Keratinocyte (primary cell): ENCODE measurements at regions not wholly inside any gene's neighbourhood (a gene's known extent, or its start where the extent isn't known, plus 50 kb on each side); places are given as distances from the start of the nearest gene placed in this dataset.

ENCODE experiments used
- DNase-seq: peaks from one replicate; pipeline ENCODE4 v3.0.0-alpha.2; 2011; ENCODE audit warnings: low read depth, missing footprints, low spot score
- FAIRE-seq: peaks from 2 replicates; lab custom pipeline; 2011; peaks lifted over from hg19 to GRCh38; lab: Jason Lieb, UNC
- H2AFZ ChIP-seq: 2 replicates; pipeline ENCODE4 v1.6.0; 2012; ENCODE audit warnings: low read length, control low read depth, inconsistent platforms; ENCODE audit not compliant: control insufficient read depth
- H3K27ac ChIP-seq: 2 replicates; pipeline ENCODE4 v1.5.1; 2011; ENCODE audit warnings: low read length; ENCODE audit not compliant: control insufficient read depth, insufficient read depth
- H3K27me3 ChIP-seq: 3 replicates; pipeline ENCODE4 v1.6.0; 2011; ENCODE audit warnings: low read length; ENCODE audit not compliant: control insufficient read depth, insufficient read depth; ENCODE audit errors: extremely low read depth
- H3K36me3 ChIP-seq, 2 experiments: 2 replicates in 1 of 2; 3 replicates in 1 of 2; pipeline ENCODE4 v1.5.1; 2011; ENCODE audit warnings: low read length in 2 of 2, mild to moderate bottlenecking in 1 of 2; ENCODE audit not compliant: control insufficient read depth in 2 of 2, insufficient read depth in 2 of 2; ENCODE audit errors: extremely low read depth in 1 of 2
- H3K4me1 ChIP-seq: 3 replicates; pipeline ENCODE4 v1.5.1; 2011; ENCODE audit warnings: low read length; ENCODE audit not compliant: control insufficient read depth, insufficient read depth; ENCODE audit errors: extremely low read depth
- H3K4me2 ChIP-seq: 3 replicates; pipeline ENCODE4 v1.6.0; 2011; ENCODE audit warnings: low read depth, low read length; ENCODE audit not compliant: control insufficient read depth, insufficient read depth; ENCODE audit errors: extremely low read depth
- H3K4me3 ChIP-seq, 3 experiments: fragments of 200-600 bp in 1 of 3; sonication (generic) in 1 of 3; 2 replicates in 2 of 3; 3 replicates in 1 of 3; pipeline ENCODE4 v1.5.1; 2011 to 2016; ENCODE audit warnings: low read length in 3 of 3, mild to moderate bottlenecking in 3 of 3, control low read depth in 2 of 3, inconsistent platforms in 1 of 3, low read depth in 1 of 3, mixed read lengths in 1 of 3, mixed run types in 1 of 3, moderate library complexity in 1 of 3; ENCODE audit not compliant: control insufficient read depth in 2 of 3, insufficient read depth in 2 of 3; ENCODE audit errors: extremely low read depth in 1 of 3
- H3K79me2 ChIP-seq: 2 replicates; pipeline ENCODE4 v1.6.0; 2012; ENCODE audit warnings: low read length; ENCODE audit not compliant: control insufficient read depth, insufficient read depth
- H3K9ac ChIP-seq: 3 replicates; pipeline ENCODE4 v1.6.0; 2011; ENCODE audit warnings: low read length; ENCODE audit not compliant: control insufficient read depth, insufficient read depth; ENCODE audit errors: extremely low read depth
- H3K9me1 ChIP-seq: 3 replicates; pipeline ENCODE4 v1.6.0; 2011; ENCODE audit warnings: low read length; ENCODE audit not compliant: control insufficient read depth, insufficient read depth; ENCODE audit errors: extremely low read depth
- H3K9me3 ChIP-seq: 2 replicates; pipeline ENCODE4 v1.5.1; 2012; ENCODE audit warnings: low read depth, low read length; ENCODE audit not compliant: control insufficient read depth
- H4K20me1 ChIP-seq: 3 replicates; pipeline ENCODE4 v1.6.0; 2011; ENCODE audit warnings: low read length; ENCODE audit not compliant: control insufficient read depth, insufficient read depth; ENCODE audit errors: extremely low read depth
- CTCF ChIP-seq, 3 experiments: IDR thresholded peaks in 1 of 3; conservative IDR thresholded peaks in 1 of 3; optimal IDR thresholded peaks in 1 of 3; 2 replicates in 2 of 3; 3 replicates in 1 of 3; pipeline versions ENCODE3 to v1.5.1; 2011; ENCODE audit warnings: low read length in 3 of 3, mild to moderate bottlenecking in 3 of 3, moderate library complexity in 2 of 3, control low read depth in 1 of 3, inconsistent platforms in 1 of 3; ENCODE audit not compliant: insufficient read depth in 2 of 3; ENCODE audit errors: extremely low read depth in 1 of 3
- EZH2 ChIP-seq: IDR thresholded peaks from one replicate; pipeline ENCODE4 v1.6.1; 2012; ENCODE audit warnings: inconsistent platforms, mild to moderate bottlenecking, low read length, moderate library complexity
- dilution Hi-C: fragments of 300-500 bp; cut with MboI; formaldehyde crosslinking; loops from one replicate; pipeline ENCODE4 v1.7.0; 2020; ENCODE audit warnings: low sequenced_read_pairs; ENCODE audit not compliant: extremely low pct_ligation_motif_present

- H3K4me2 ChIP-seq, result no peak overlapping the region
- dilution Hi-C loops, result no loop called here
- no peak overlapping the region for H2AFZ ChIP-seq
- no peaks in the 10 kb centered on the region for H3K9me3 ChIP-seq
- DNase-seq, result no peak
- H3K9ac ChIP-seq, result no peak overlapping the region
- H3K36me3 ChIP-seq, result no peaks in the 10 kb centered on the region
- no peak overlapping the region for H3K4me3 ChIP-seq
- no peaks in the 10 kb centered on the region for H3K27me3 ChIP-seq
- H4K20me1 ChIP-seq, result no peaks in the 10 kb centered on the region
- no peaks in the 10 kb centered on the region for H3K4me1 ChIP-seq
- no peak overlapping the region for H3K27ac ChIP-seq
- H3K79me2 ChIP-seq, result no peaks in the 10 kb centered on the region
- no peak for TF ChIP-seq EZH2
- no peak for TF ChIP-seq CTCF (optimal IDR thresholded peaks at IDR 0.05 in 1 of 3, IDR thresholded peaks at IDR 0.05 in 1 of 3, conservative IDR thresholded peaks at IDR 0.05 in 1 of 3; ENCODE audit: extremely low read depth in 1 of 3, insufficient read depth in 2 of 3, low read length in 3 of 3)
- no peaks in the 10 kb centered on the region for H3K9me1 ChIP-seq
- FAIRE-seq, result no peak
Observed at GRCh38 chr13:57933606-57934005, 302.1 kb downstream of the PCDH17 start.

GRCh38 chr13:57935965-57936364 lies 304.4 kb downstream of the PCDH17 start:
- H3K4me3 ChIP-seq, result no peak overlapping the region
- no peaks in the 10 kb centered on the region for H3K36me3 ChIP-seq
- H3K9me3 ChIP-seq, result no peaks in the 10 kb centered on the region
- no peak overlapping the region for H3K4me2 ChIP-seq
- no peaks in the 10 kb centered on the region for H4K20me1 ChIP-seq
- dilution Hi-C loops, result no loop called here
- H3K79me2 ChIP-seq, result no peaks in the 10 kb centered on the region
- no peak overlapping the region for H3K9ac ChIP-seq
- no peak overlapping the region for H3K27ac ChIP-seq
- no peak overlapping the region for H2AFZ ChIP-seq
- DNase-seq, result no peak
- H3K9me1 ChIP-seq, result no peaks in the 10 kb centered on the region
- FAIRE-seq, result no peak
- no peaks in the 10 kb centered on the region for H3K27me3 ChIP-seq
- no peaks in the 10 kb centered on the region for H3K4me1 ChIP-seq
- TF ChIP-seq CTCF (optimal IDR thresholded peaks at IDR 0.05 in 1 of 3, IDR thresholded peaks at IDR 0.05 in 1 of 3, conservative IDR thresholded peaks at IDR 0.05 in 1 of 3; ENCODE audit: extremely low read depth in 1 of 3, insufficient read depth in 2 of 3, low read length in 3 of 3) (no peak), EZH2 (no peak)
